ENCODE measurements at regions not wholly inside any gene's neighbourhood (a gene's known extent, or its start where the extent isn't known, plus 50 kb on each side); places are given as distances from the start of the nearest gene placed in this dataset.

DNA sequence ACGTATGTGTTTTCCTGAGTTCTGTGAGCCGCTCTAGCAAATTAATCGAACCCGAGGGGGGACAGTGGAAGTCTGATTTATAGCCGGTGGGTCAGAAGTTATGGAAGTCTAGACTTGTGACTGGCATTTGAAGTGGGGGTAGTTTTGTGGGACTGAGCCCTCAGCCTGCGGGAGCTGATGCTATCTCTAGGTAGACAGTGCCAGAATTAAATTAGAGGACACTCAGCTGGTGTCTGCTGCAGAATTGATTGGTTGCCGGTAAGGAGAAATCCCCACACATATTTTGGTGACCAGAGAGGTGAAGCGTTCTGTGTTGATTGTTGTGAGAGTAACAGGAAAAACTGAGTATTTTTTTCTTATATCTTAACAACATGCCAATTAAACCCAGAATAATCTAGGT lies 143.8 kb upstream of the ADCY1 start:
- Histone ChIP-seq H3K36me3 (ENCODE audit: control insufficient read depth in 4 of 4, insufficient read depth in 3 of 4, low read depth in 1 of 4, low read length in 3 of 4) (no peaks in the 10 kb centered on the region), H3K9me3 (ENCODE audit: control insufficient read depth in 4 of 4, low read length in 3 of 4) (no peaks in the 10 kb centered on the region), H3K27me3 (ENCODE audit: control insufficient read depth in 4 of 4, insufficient read depth in 4 of 4, low read length in 3 of 4) (no peaks in the 10 kb centered on the region), H3K9ac (ENCODE audit: low read depth in 1 of 2, low read length in 2 of 2) (no peak overlapping the region), H3K27ac (ENCODE audit: low read depth in 1 of 2, low read length in 2 of 2) (no peak overlapping the region), H3K4me1 (ENCODE audit: control insufficient read depth in 4 of 4, insufficient read depth in 4 of 4, low read length in 3 of 4) (no peaks in the 10 kb centered on the region), H3K4me3 (ENCODE audit: low read depth in 1 of 3, low read length in 3 of 3) (no peak overlapping the region)
- WGBS, result 89% methylated on average over 8 of the region's 8 CpGs
- TF ChIP-seq TAF1 (conservative IDR thresholded peaks at IDR 0.05) (no peak), NR2F2 (IDR thresholded peaks at IDR 0.05) (no peak), HNF4G (IDR thresholded peaks at IDR 0.05) (no peak), RAD21 (IDR thresholded peaks at IDR 0.05) (no peak), HNF4A (conservative IDR thresholded peaks at IDR 0.05) (no peak), SP1 (IDR thresholded peaks at IDR 0.05) (no peak), MAX (IDR thresholded peaks at IDR 0.05) (no peak)
- TF ChIP-seq, protein P1, sequence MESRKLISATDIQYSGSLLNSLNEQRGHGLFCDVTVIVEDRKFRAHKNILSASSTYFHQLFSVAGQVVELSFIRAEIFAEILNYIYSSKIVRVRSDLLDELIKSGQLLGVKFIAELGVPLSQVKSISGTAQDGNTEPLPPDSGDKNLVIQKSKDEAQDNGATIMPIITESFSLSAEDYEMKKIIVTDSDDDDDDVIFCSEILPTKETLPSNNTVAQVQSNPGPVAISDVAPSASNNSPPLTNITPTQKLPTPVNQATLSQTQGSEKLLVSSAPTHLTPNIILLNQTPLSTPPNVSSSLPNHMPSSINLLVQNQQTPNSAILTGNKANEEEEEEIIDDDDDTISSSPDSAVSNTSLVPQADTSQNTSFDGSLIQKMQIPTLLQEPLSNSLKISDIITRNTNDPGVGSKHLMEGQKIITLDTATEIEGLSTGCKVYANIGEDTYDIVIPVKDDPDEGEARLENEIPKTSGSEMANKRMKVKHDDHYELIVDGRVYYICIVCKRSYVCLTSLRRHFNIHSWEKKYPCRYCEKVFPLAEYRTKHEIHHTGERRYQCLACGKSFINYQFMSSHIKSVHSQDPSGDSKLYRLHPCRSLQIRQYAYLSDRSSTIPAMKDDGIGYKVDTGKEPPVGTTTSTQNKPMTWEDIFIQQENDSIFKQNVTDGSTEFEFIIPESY (IDR thresholded peaks at IDR 0.05), result no peak
- no peak for DNase-seq (ENCODE audit: low spot score)

GRCh38 chr7:45434167-45434784 lies 139.9 kb upstream of the ADCY1 start:
- H3K4me3 ChIP-seq (ENCODE audit: low read depth in 1 of 3, low read length in 3 of 3), result no peak overlapping the region
- no peak overlapping the region for H3K27ac ChIP-seq (ENCODE audit: low read depth in 1 of 2, low read length in 2 of 2)
- H3K9ac ChIP-seq (ENCODE audit: low read depth in 1 of 2, low read length in 2 of 2), result no peak overlapping the region
- no peaks in the 10 kb centered on the region for H3K36me3 ChIP-seq (ENCODE audit: control insufficient read depth in 4 of 4, insufficient read depth in 3 of 4, low read depth in 1 of 4, low read length in 3 of 4)
- 82% methylated on average over 6 of the region's 6 CpGs for WGBS
- no peaks in the 10 kb centered on the region for H3K9me3 ChIP-seq (ENCODE audit: control insufficient read depth in 4 of 4, low read length in 3 of 4)
- H3K4me1 ChIP-seq (ENCODE audit: control insufficient read depth in 4 of 4, insufficient read depth in 4 of 4, low read length in 3 of 4), result no peaks in the 10 kb centered on the region
- TF ChIP-seq JUND (IDR thresholded peaks at IDR 0.05) (no peak), MAX (IDR thresholded peaks at IDR 0.05) (no peak), CTCF (IDR thresholded peaks at IDR 0.05; ENCODE audit: low read depth, low read length, missing input control) (no peak), SP1 (IDR thresholded peaks at IDR 0.05) (no peak), FOXA1 (IDR thresholded peaks at IDR 0.05) (no peak), FOXA2 (IDR thresholded peaks at IDR 0.05) (no peak), HNF4A (conservative IDR thresholded peaks at IDR 0.05) (no peak), TAF1 (conservative IDR thresholded peaks at IDR 0.05) (no peak), RXRA (IDR thresholded peaks at IDR 0.05) (no peak), NR2F2 (IDR thresholded peaks at IDR 0.05) (no peak), EGR1 (IDR thresholded peaks at IDR 0.05; ENCODE audit: low read depth in 2 of 2) (no peak), YY1 (IDR thresholded peaks at IDR 0.05) (no peak)
- no peak for DNase-seq (ENCODE audit: low spot score)
- H3K27me3 ChIP-seq (ENCODE audit: control insufficient read depth in 4 of 4, insufficient read depth in 4 of 4, low read length in 3 of 4), result no peaks in the 10 kb centered on the region

DNA sequence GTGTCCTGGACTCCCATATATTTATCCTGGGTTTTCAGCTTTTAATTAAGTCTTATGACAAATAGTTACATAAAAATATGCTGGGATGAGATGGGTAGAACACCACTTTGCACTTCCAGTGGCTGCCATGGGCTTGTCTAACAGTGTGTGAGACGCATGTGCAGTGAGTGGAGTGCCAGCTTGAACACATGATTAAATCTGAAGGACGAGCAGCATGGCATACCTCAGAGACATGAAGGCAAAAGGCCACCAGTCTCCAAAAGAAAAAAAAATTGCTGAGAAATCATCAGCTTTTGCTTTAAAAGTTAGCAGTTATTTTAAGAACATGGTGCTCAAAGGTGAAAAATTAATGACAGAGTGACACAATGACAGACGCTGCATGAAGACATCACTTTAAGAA lies 139.0 kb upstream of the ADCY1 start:
- Histone ChIP-seq H3K9me3 (ENCODE audit: control insufficient read depth in 4 of 4, low read length in 3 of 4) (peaks cover 0 to 4% (median 0%) of the 10 kb centered on the region in 4 donors), H3K9ac (ENCODE audit: low read depth in 1 of 2, low read length in 2 of 2) (no peak overlapping the region), H3K4me3 (ENCODE audit: low read depth in 1 of 3, low read length in 3 of 3) (no peak overlapping the region), H3K27me3 (ENCODE audit: control insufficient read depth in 4 of 4, insufficient read depth in 4 of 4, low read length in 3 of 4) (no peaks in the 10 kb centered on the region), H3K4me1 (ENCODE audit: control insufficient read depth in 4 of 4, insufficient read depth in 4 of 4, low read length in 3 of 4) (no peaks in the 10 kb centered on the region), H3K36me3 (ENCODE audit: control insufficient read depth in 4 of 4, insufficient read depth in 3 of 4, low read depth in 1 of 4, low read length in 3 of 4) (no peaks in the 10 kb centered on the region), H3K27ac (ENCODE audit: low read depth in 1 of 2, low read length in 2 of 2) (no peak overlapping the region)
- 88% methylated on average over 3 of the region's 3 CpGs for WGBS
- no peak for DNase-seq (ENCODE audit: low spot score)
- TF ChIP-seq GABPA (IDR thresholded peaks at IDR 0.05 in 1 of 2, conservative IDR thresholded peaks at IDR 0.05 in 1 of 2) (no peak), NR2F2 (IDR thresholded peaks at IDR 0.05) (no peak), FOXA2 (IDR thresholded peaks at IDR 0.05) (no peak), TAF1 (conservative IDR thresholded peaks at IDR 0.05) (no peak), YY1 (IDR thresholded peaks at IDR 0.05) (no peak), EGR1 (IDR thresholded peaks at IDR 0.05; ENCODE audit: low read depth in 2 of 2) (no peak), REST (IDR thresholded peaks at IDR 0.05) (no peak), SP1 (IDR thresholded peaks at IDR 0.05) (no peak), HNF4A (conservative IDR thresholded peaks at IDR 0.05) (no peak), RXRA (IDR thresholded peaks at IDR 0.05) (no peak)
- TF ChIP-seq, protein P1 (IDR thresholded peaks at IDR 0.05), result no peak
